ENCODE measurements at regions not wholly inside any gene's neighbourhood (a gene's known extent, or its start where the extent isn't known, plus 50 kb on each side); places are given as distances from the start of the nearest gene placed in this dataset.
"Not testable (repeated sequence)": the region's sequence is repeated elsewhere in the genome, so short reads cannot be mapped to it uniquely, and the experiment has no call there.

- no peak for DNase-seq (ENCODE audit: low spot score)
These were observed 268.0 kb upstream of the PROK2 start for GRCh38 chr3:72052841-72053409.

GRCh38 chr3:72050771-72051170 is 265.8 kb upstream of the PROK2 start:
- DNase-seq (ENCODE audit: low spot score) = no peak

- no peak for DNase-seq (ENCODE audit: low spot score)
These were observed 265.2 kb upstream of the PROK2 start for GRCh38 chr3:72050048-72050632.

GRCh38 chr3:72049300-72049699 is 264.4 kb upstream of the PROK2 start:
- no peak for DNase-seq (ENCODE audit: low spot score)

GRCh38 chr3:72048873-72049272 is 263.9 kb upstream of the PROK2 start:
- no peak for DNase-seq (ENCODE audit: low spot score)

GRCh38 chr3:72047221-72047871 is 262.4 kb upstream of the PROK2 start:
- no peak for DNase-seq (ENCODE audit: low spot score)

- no peak for DNase-seq (ENCODE audit: low spot score)
These were observed 259.4 kb upstream of the PROK2 start for GRCh38 chr3:72044231-72044855.

- DNase-seq (ENCODE audit: low spot score) = no peak
These were observed 258.5 kb upstream of the PROK2 start for GRCh38 chr3:72043204-72044133.

- DNase-seq (ENCODE audit: low spot score) = no peak
These were observed 257.7 kb upstream of the PROK2 start for GRCh38 chr3:72042397-72043203.

GRCh38 chr3:72041511-72041910 is 256.6 kb upstream of the PROK2 start:
- DNase-seq (ENCODE audit: low spot score) = peak; percentile 73

- DNase-seq (ENCODE audit: low spot score) = no peak
These were observed 256.1 kb upstream of the PROK2 start for GRCh38 chr3:72041076-72041475.

- no peak for DNase-seq (ENCODE audit: low spot score)
These were observed 254.7 kb upstream of the PROK2 start for GRCh38 chr3:72039677-72040076.

- no peak for DNase-seq (ENCODE audit: low spot score)
These were observed 252.0 kb upstream of the PROK2 start for GRCh38 chr3:72036899-72037298.

GRCh38 chr3:72035606-72036005 is 250.7 kb upstream of the PROK2 start:
- DNase-seq (ENCODE audit: low spot score) = no peak

- DNase-seq (ENCODE audit: low spot score) = no peak
These were observed 250.0 kb upstream of the PROK2 start for GRCh38 chr3:72034986-72035385.

- no peak for DNase-seq (ENCODE audit: low spot score)
These were observed 248.9 kb upstream of the PROK2 start for GRCh38 chr3:72033666-72034428.

GRCh38 chr3:72032441-72033135 is 247.6 kb upstream of the PROK2 start:
- DNase-seq (ENCODE audit: low spot score) = no peak

- DNase-seq (ENCODE audit: low spot score) = no peak
These were observed 246.6 kb upstream of the PROK2 start for GRCh38 chr3:72031581-72031980.

- DNase-seq (ENCODE audit: low spot score) = not testable (repeated sequence)
These were observed 245.3 kb upstream of the PROK2 start for GRCh38 chr3:72030296-72030695.

GRCh38 chr3:72028726-72029125 is 243.8 kb upstream of the PROK2 start:
- DNase-seq (ENCODE audit: low spot score) = not testable (repeated sequence)
